Loucy (cell line): ENCODE measurements at regions not wholly inside any gene's neighbourhood (a gene's known extent, or its start where the extent isn't known, plus 50 kb on each side); places are given as distances from the start of the nearest gene placed in this dataset.

Source experiments
- H2AFZ ChIP-seq: fragments of 200-600 bp; sonication (generic); 2 replicates; pipeline ENCODE4 v1.6.0; 2016; ENCODE audit warnings: antibody characterized with exemption, mild to moderate bottlenecking, low read length, moderate library complexity
- H3F3A ChIP-seq: fragments of 200-600 bp; 2 replicates; pipeline ENCODE4 v1.6.0; 2016; ENCODE audit warnings: antibody characterized with exemption, low read depth, mild to moderate bottlenecking
- H3K27me3 ChIP-seq: fragments of 200-600 bp; sonication (generic); 2 replicates; pipeline ENCODE4 v1.6.1; 2014; ENCODE audit warnings: low read length, mild to moderate bottlenecking; ENCODE audit not compliant: insufficient read depth, poor library complexity, severe bottlenecking
- H3K36me3 ChIP-seq: fragments of 200-600 bp; sonication (generic); 2 replicates; pipeline ENCODE4 v1.6.1; 2016; ENCODE audit warnings: low read length; ENCODE audit not compliant: insufficient read depth
- H3K4me1 ChIP-seq: fragments of 200-600 bp; sonication (generic); 2 replicates; pipeline ENCODE4 v1.5.1; 2014; ENCODE audit warnings: low read length, mild to moderate bottlenecking; ENCODE audit not compliant: insufficient read depth, poor library complexity, severe bottlenecking
- H3K4me2 ChIP-seq: fragments of 200-600 bp; sonication (generic); 2 replicates; pipeline ENCODE4 v1.6.0; 2014; ENCODE audit warnings: antibody characterized with exemption, low read length, low read depth, mild to moderate bottlenecking; ENCODE audit not compliant: poor library complexity, severe bottlenecking
- H3K4me3 ChIP-seq: fragments of 200-600 bp; sonication (generic); 2 replicates; pipeline ENCODE4 v1.5.1; 2014; ENCODE audit warnings: low read length, mild to moderate bottlenecking, mixed read lengths; ENCODE audit not compliant: poor library complexity, severe bottlenecking
- H3K79me2 ChIP-seq: fragments of 200-600 bp; sonication (generic); 2 replicates; pipeline ENCODE4 v1.6.1; 2014; ENCODE audit warnings: low read length; ENCODE audit not compliant: insufficient read depth
- H3K9ac ChIP-seq: fragments of 200-600 bp; sonication (generic); 2 replicates; pipeline ENCODE4 v1.6.0; 2014; ENCODE audit warnings: mild to moderate bottlenecking, low read depth, low read length, moderate library complexity; ENCODE audit not compliant: poor library complexity, severe bottlenecking
- H3K9me2 ChIP-seq: fragments of 200-600 bp; sonication (generic); replicated peaks from 2 replicates; pipeline ENCODE4 v1.6.1; 2016; ENCODE audit warnings: low read depth, low read length, mixed read lengths
- H3K9me3 ChIP-seq: fragments of 200-600 bp; sonication (generic); 2 replicates; pipeline ENCODE4 v1.6.1; 2014; ENCODE audit warnings: mild to moderate bottlenecking, antibody characterized with exemption, low read length, low read depth; ENCODE audit not compliant: insufficient read depth
- H4K20me1 ChIP-seq: fragments of 200-600 bp; sonication (generic); 2 replicates; pipeline ENCODE4 v1.6.0; 2014; ENCODE audit warnings: antibody characterized with exemption, low read length, mild to moderate bottlenecking; ENCODE audit not compliant: insufficient read depth, poor library complexity, severe bottlenecking
- CTCF ChIP-seq: fragments of 200-600 bp; sonication (generic); conservative IDR thresholded peaks from 2 replicates; pipeline ENCODE4 v1.5.1; 2014; ENCODE audit warnings: mild to moderate bottlenecking, antibody characterized with exemption, low read length
- EZH2phosphoT487 ChIP-seq: fragments of 200-600 bp; IDR thresholded peaks from 2 replicates; pipeline ENCODE4 v1.6.1; 2018; ENCODE audit warnings: antibody characterized with exemption, mild to moderate bottlenecking, moderate library complexity, borderline replicate concordance

- Histone ChIP-seq H4K20me1 (no peaks in the 10 kb centered on the region), H3K9me2 (no peaks in the 10 kb centered on the region), H3K36me3 (no peaks in the 10 kb centered on the region), H3K9ac (no peak overlapping the region), H2AFZ (no peak overlapping the region), H3K79me2 (no peaks in the 10 kb centered on the region), H3K9me3 (no peaks in the 10 kb centered on the region; the same call in 1 of the 2 replicates), H3K4me1 (no peaks in the 10 kb centered on the region), H3K27me3 (no peaks in the 10 kb centered on the region), H3K4me3 (no peak overlapping the region), H3F3A (no peaks in the 10 kb centered on the region), H3K4me2 (no peak overlapping the region)
- no peak for TF ChIP-seq EZH2phosphoT487
- no peak for TF ChIP-seq CTCF
Measured at GRCh38 chr7:132899-133298, 59.5 kb upstream of the FAM20C start.

DNA sequence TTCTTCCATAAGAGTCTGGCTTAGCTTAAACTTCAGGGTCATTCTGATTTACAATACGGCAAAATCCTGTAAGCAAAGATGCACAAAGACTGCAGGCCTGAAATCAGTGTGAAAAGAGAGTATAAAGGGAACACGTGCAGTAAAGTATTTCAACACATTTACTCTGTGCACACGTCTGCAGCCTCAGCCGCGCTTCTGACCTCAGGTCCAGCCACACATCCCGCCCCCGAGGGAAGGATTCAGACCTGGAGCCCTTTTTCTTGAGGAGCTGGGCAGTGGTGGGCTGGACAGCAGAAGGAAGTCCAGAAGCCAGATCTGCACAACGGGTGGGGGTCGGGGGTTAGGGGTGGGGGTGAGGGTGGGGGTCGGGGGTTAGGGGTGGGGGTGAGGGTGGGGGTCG, 58.9 kb upstream of the FAM20C start:
- no peaks in the 10 kb centered on the region for H3K9me2 ChIP-seq
- no peak overlapping the region for H2AFZ ChIP-seq
- no peaks in the 10 kb centered on the region for H3F3A ChIP-seq
- H3K4me3 ChIP-seq, result no peak overlapping the region
- H3K4me1 ChIP-seq, result no peaks in the 10 kb centered on the region
- no peaks in the 10 kb centered on the region for H3K36me3 ChIP-seq
- no peak overlapping the region for H3K9ac ChIP-seq
- H4K20me1 ChIP-seq, result no peaks in the 10 kb centered on the region
- no peak overlapping the region for H3K4me2 ChIP-seq
- H3K79me2 ChIP-seq, result no peaks in the 10 kb centered on the region
- H3K27me3 ChIP-seq, result no peaks in the 10 kb centered on the region
- no peaks in the 10 kb centered on the region; the same call in 1 of the 2 replicates for H3K9me3 ChIP-seq
- TF ChIP-seq CTCF, result no peak

- no peak overlapping the region for H3K4me3 ChIP-seq
- H3K27me3 ChIP-seq, result no peaks in the 10 kb centered on the region
- no peaks in the 10 kb centered on the region for H3F3A ChIP-seq
Measured at GRCh38 chr7:134029-134428, 58.3 kb upstream of the FAM20C start.

More at GRCh38 chr7:134029-134428, 58.3 kb upstream of the FAM20C start:
- H3K9me2 ChIP-seq, result no peaks in the 10 kb centered on the region
- H3K79me2 ChIP-seq, result no peaks in the 10 kb centered on the region
- no peaks in the 10 kb centered on the region for H4K20me1 ChIP-seq
- no peak overlapping the region for H2AFZ ChIP-seq
- H3K9me3 ChIP-seq, result no peaks in the 10 kb centered on the region; the same call in 1 of the 2 replicates
- no peaks in the 10 kb centered on the region for H3K4me1 ChIP-seq
- no peak overlapping the region for H3K9ac ChIP-seq
- TF ChIP-seq EZH2phosphoT487 (no peak), CTCF (no peak)
- H3K4me2 ChIP-seq, result no peak overlapping the region
- no peaks in the 10 kb centered on the region for H3K36me3 ChIP-seq
